Activated B cell treated with CpG ODN at 0.5 μM for 24 hours (primary cell): ENCODE measurements at regions not wholly inside any gene's neighbourhood (a gene's known extent, or its start where the extent isn't known, plus 50 kb on each side); places are given as distances from the start of the nearest gene placed in this dataset.

Source experiments
- ATAC-seq: fragments of 200-7000 bp; cut with Tn5 transposase; one replicate; pipeline ENCODE4 v1.10.0; 2021; ENCODE audit warnings: low read depth, mild to moderate bottlenecking, moderate library complexity
- CTCF ChIA-PET: fragments of 350-600 bp; sonication (Branson Sonifier 250); formaldehyde crosslinking; loops from one replicate; lab custom pipeline; 2021; ENCODE audit warnings: antibody characterized with exemption; lab: Charles Lee
- POLR2A ChIA-PET: fragments of 350-600 bp; sonication (Branson Sonifier 250); formaldehyde crosslinking; loops from one replicate; lab custom pipeline; 2021; ENCODE audit warnings: antibody characterized with exemption; lab: Charles Lee
- DNase-seq: peaks from one replicate; pipeline ENCODE4 v3.0.0; 2022
- H3K27ac Mint-ChIP-seq: one replicate; pipeline ENCODE4 v1.8.0; 2020; ENCODE audit warnings: mixed read lengths
- H3K27me3 Mint-ChIP-seq: one replicate; pipeline ENCODE4 v1.8.0; 2021; ENCODE audit warnings: mixed read lengths
- H3K36me3 Mint-ChIP-seq: one replicate; pipeline ENCODE4 v1.8.0; 2021; ENCODE audit warnings: low read depth, mixed read lengths
- H3K4me1 Mint-ChIP-seq: one replicate; pipeline ENCODE4 v1.8.0; 2021; ENCODE audit warnings: mixed read lengths
- H3K4me3 Mint-ChIP-seq: one replicate; pipeline ENCODE4 v1.8.0; 2020; ENCODE audit warnings: mild to moderate bottlenecking, mixed read lengths
- H3K9me3 Mint-ChIP-seq: one replicate; pipeline ENCODE4 v1.8.0; 2020; ENCODE audit warnings: mixed read lengths
- intact Hi-C: fragments of 100-400 bp; cut with micrococcal nuclease; formaldehyde crosslinking; loops from one replicate; pipeline ENCODE4 v1.15.1; 2024
- TF ChIP-seq, protein P1 (sequence below): fragments of 200-600 bp; IDR thresholded peaks from one replicate; pipeline ENCODE4 v1.8.0; 2022; ENCODE audit warnings: antibody characterized with exemption, mild to moderate bottlenecking

DNA sequence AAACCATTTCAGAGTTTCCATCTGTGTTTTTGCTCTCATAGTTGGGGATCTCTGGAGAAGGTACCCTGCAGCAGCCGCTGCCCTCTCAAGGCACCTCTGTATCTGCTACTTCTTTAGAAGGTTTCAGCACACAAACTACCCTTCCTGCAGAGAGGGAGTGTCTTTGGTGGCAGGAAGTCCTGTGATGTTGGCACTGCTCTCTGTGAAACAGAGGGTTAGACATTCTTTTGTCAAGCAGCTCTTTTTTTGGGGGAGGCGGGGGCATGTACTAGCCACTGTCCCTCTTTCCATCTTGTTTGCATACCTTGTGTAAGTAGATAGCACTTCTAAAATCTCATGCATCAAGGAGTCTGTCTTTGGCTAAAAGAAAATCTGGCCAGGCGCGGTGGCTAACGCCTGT, 352.6 kb downstream of the BMP4 start:
- H3K4me3 Mint-ChIP-seq = no peak overlapping the region
- H3K27ac Mint-ChIP-seq = no peak overlapping the region
- ChIA-PET CTCF (no interaction called here), POLR2A (interaction anchor here (0.7 kb wide), 1 partner anchor 1658 kb away, joined by 3 read pairs; no protein-coding TSS in a partner anchor)
- no peaks in the 10 kb centered on the region for H3K9me3 Mint-ChIP-seq
- ATAC-seq = peak; percentile 59
- H3K36me3 Mint-ChIP-seq = no peaks in the 10 kb centered on the region
- intact Hi-C loops = loop anchor here (1.0 kb wide), 1 partner anchor 9 kb away; no protein-coding TSS in a partner anchor
- DNase-seq = no peak
- no peaks in the 10 kb centered on the region for H3K27me3 Mint-ChIP-seq
- TF ChIP-seq, protein P1, sequence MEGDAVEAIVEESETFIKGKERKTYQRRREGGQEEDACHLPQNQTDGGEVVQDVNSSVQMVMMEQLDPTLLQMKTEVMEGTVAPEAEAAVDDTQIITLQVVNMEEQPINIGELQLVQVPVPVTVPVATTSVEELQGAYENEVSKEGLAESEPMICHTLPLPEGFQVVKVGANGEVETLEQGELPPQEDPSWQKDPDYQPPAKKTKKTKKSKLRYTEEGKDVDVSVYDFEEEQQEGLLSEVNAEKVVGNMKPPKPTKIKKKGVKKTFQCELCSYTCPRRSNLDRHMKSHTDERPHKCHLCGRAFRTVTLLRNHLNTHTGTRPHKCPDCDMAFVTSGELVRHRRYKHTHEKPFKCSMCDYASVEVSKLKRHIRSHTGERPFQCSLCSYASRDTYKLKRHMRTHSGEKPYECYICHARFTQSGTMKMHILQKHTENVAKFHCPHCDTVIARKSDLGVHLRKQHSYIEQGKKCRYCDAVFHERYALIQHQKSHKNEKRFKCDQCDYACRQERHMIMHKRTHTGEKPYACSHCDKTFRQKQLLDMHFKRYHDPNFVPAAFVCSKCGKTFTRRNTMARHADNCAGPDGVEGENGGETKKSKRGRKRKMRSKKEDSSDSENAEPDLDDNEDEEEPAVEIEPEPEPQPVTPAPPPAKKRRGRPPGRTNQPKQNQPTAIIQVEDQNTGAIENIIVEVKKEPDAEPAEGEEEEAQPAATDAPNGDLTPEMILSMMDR = no peak
- H3K4me1 Mint-ChIP-seq = peaks cover 18% of the 10 kb centered on the region

DNA sequence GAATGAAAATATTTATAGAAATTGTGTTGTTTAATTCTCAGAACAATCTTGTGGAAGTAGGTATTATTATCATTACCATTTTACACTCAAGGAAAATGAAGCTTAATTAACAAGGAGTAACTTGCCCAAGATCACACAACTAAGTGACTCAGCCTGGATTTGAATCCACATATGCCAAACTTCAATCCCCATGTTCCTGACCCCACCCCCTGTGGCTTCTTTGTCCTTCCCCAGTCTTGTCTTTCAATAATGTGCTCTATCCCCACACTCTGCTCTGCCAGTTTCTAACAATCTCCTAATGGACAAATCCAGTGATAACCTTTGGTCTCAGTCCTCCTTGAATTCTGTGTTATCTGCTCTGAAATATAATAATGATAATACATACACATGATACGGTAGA, 355.2 kb downstream of the BMP4 start:
- CTCF ChIA-PET = no interaction called here
- ATAC-seq (no peak), DNase-seq (no peak)
- intact Hi-C loops = no loop called here
- H3K36me3 Mint-ChIP-seq = no peaks in the 10 kb centered on the region
- POLR2A ChIA-PET = no interaction called here
- no peaks in the 10 kb centered on the region for H3K27me3 Mint-ChIP-seq
- peaks cover 2% of the 10 kb centered on the region for H3K4me1 Mint-ChIP-seq
- TF ChIP-seq, protein P1 = no peak
- no peak overlapping the region for H3K4me3 Mint-ChIP-seq
- no peak overlapping the region for H3K27ac Mint-ChIP-seq
- H3K9me3 Mint-ChIP-seq = no peaks in the 10 kb centered on the region

DNA sequence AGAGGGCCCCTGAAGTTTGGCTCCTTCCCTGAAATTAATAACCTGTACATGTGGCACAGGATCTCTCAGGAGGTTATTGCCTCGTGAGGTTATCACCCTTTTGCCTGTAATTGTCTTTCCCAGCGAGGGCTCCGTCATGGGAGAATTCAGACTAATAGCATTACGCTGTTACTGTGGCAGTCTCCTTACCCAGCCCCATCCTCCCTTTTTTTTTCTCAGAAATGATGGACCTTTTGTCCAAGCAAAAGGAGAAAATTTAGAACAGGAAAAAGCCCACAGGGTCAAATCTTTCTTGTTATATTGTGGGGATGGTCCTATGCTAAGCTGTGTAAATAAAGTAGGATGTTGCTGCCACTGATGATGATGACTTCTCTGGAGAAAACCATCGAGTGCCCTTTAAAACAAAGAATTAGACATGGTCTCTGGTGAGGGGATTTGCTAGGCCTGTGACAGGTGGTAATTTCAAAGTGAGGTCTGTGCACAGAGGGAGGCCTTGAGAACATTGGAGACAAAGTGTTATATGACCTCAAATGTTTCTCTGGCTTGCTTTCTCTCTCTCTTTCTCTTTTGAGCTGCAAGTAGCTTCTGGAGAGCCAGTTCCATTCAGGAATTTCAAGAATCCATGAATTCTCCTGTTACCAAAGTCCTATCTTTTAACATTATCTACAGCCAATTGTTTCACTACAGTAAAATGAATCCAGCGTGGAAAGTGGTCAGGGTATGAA, 357.2 kb downstream of the BMP4 start:
- CTCF ChIA-PET = no interaction called here
- DNase-seq (no peak), ATAC-seq (no peak)
- H3K27ac Mint-ChIP-seq = no peak overlapping the region
- no peaks in the 10 kb centered on the region for H3K9me3 Mint-ChIP-seq
- no peak overlapping the region for H3K4me3 Mint-ChIP-seq
- POLR2A ChIA-PET = no interaction called here
- no peaks in the 10 kb centered on the region for H3K27me3 Mint-ChIP-seq
- no peaks in the 10 kb centered on the region for H3K36me3 Mint-ChIP-seq
- intact Hi-C loops = no loop called here
- peaks cover 2% of the 10 kb centered on the region for H3K4me1 Mint-ChIP-seq
- TF ChIP-seq, protein P1 = no peak

- intact Hi-C loops = no loop called here
- Mint-ChIP-seq H3K36me3 (no peaks in the 10 kb centered on the region), H3K27me3 (peaks cover 2% of the 10 kb centered on the region), H3K27ac (no peak overlapping the region), H3K4me1 (no peaks in the 10 kb centered on the region), H3K4me3 (no peak overlapping the region), H3K9me3 (no peaks in the 10 kb centered on the region)
- TF ChIP-seq, protein P1 = no peak
- CTCF ChIA-PET = no interaction called here
- POLR2A ChIA-PET = interaction anchor here (1.2 kb wide), 1 partner anchor 16 kb away, joined by 3 read pairs; no protein-coding TSS in a partner anchor
- ATAC-seq = no peak
- no peak for DNase-seq
These were observed 359.6 kb downstream of the BMP4 start for GRCh38 chr14:53596853-53597525.

DNA sequence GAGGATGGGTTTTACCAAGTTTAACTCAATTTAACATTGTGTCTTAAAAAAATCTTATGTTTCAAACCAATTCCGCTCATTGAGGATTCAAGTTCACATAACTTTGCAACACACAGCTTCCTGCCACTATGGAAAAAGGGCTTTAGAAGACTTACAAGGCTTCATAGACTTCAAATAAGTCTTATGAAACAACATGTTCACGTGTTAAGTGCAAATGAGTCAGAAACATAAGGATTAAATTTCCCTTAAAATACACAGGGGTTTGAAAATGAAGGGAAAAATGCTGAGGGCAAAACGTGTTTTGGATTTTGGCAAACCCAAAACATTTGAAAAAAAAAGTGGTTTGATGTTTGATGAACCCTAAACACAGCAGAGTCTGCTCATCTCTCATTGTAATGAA, 364.8 kb downstream of the BMP4 start:
- no peaks in the 10 kb centered on the region for H3K9me3 Mint-ChIP-seq
- no peaks in the 10 kb centered on the region for H3K4me1 Mint-ChIP-seq

More for the DNA sequence above, 364.8 kb downstream of the BMP4 start:
- POLR2A ChIA-PET = interaction anchor here (1.0 kb wide), 1 partner anchor 22 kb away, joined by 3 read pairs; no protein-coding TSS in a partner anchor
- TF ChIP-seq, protein P1 = no peak
- DNase-seq = no peak
- Mint-ChIP-seq H3K4me3 (no peak overlapping the region), H3K36me3 (no peaks in the 10 kb centered on the region), H3K27me3 (peaks cover 12% of the 10 kb centered on the region), H3K27ac (no peak overlapping the region)
- CTCF ChIA-PET = no interaction called here
- intact Hi-C loops = loop anchor here (1.0 kb wide), 1 partner anchor 10 kb away; no protein-coding TSS in a partner anchor
- no peak for ATAC-seq
